Limb (tissue), 2 donors: ENCODE measurements at regions not wholly inside any gene's neighbourhood (a gene's known extent, or its start where the extent isn't known, plus 50 kb on each side); places are given as distances from the start of the nearest gene placed in this dataset.

ENCODE experiments used
- DNase-seq, 2 donors: peaks; one replicate each; pipeline ENCODE4 v3.0.0-alpha.2; 2016; ENCODE audit errors: extremely low spot score in 2 of 2

GRCh38 chr4:57614257-57614932 lies 504.2 kb upstream of the IGFBP7 start:
- DNase-seq: no peak

DNA sequence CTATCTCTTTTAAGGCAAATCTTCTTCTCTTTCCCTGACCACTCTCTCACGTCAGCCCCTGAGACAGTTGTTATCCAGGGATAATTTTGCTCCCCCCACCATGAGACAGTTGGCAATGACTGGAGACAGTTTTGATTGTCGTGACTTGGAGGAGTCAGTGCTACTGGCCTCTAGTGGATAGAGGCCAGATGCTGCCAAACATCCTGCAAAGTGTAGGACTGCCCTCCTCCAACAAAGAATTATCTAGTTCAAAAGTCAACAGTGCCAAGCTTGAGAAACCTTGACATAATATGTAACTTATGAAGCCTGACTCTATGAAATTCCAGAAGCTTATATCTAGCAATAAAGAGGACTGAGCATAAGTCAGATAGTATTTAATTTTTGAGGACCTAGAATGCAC lies 502.1 kb upstream of the IGFBP7 start:
- DNase-seq: no peak

- no peak for DNase-seq
Observed at GRCh38 chr4:57607566-57608180, 497.5 kb upstream of the IGFBP7 start.

- no peak for DNase-seq
Observed at GRCh38 chr4:57605376-57605775, 495.2 kb upstream of the IGFBP7 start.

GRCh38 chr4:57602141-57602540 lies 492.0 kb upstream of the IGFBP7 start:
- DNase-seq: no peak

DNA sequence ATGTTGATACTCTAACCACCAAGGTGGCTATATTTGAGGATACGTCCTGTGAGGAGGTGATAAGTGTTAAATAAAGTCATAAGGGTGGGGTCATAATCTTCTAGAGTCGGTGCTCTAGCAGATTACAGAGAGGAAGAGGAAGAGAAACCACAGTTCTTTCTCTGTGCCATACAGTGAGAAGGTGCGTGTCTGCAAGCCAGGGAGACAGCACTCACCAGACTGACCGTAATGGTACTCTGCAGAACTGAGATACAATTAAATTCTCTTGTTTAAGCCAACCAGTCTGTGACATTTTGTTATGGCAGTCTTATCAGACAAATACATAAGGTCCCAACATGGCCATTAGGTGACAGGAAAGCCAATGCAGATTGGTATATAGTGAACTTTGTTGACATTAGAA lies 480.9 kb upstream of the IGFBP7 start:
- no peak for DNase-seq

- DNase-seq: no peak
Observed at GRCh38 chr4:57588557-57588956, 478.4 kb upstream of the IGFBP7 start.

GRCh38 chr4:57580710-57581599 lies 470.8 kb upstream of the IGFBP7 start:
- no peak for DNase-seq

DNA sequence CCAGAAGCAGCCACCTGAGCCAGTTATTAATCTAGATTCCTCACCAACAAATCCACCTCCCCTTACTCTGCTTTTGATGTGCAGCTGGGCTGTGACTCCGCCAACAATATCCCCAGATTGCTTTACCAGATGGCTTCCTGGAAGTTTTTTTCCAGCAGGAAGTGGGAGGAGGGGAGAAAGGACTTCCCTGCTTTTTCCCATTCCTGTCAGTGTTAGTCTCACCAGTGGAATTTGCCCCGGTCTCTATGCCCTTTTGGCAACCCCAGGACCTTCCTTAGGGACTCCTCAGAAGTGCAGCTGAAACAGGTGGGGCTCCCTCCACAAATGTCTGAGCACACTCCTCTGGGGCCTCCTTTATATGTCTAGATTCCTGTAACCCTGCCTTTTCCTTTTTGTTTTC lies 465.2 kb upstream of the IGFBP7 start:
- peak; percentile 64 to 69 for DNase-seq

DNA sequence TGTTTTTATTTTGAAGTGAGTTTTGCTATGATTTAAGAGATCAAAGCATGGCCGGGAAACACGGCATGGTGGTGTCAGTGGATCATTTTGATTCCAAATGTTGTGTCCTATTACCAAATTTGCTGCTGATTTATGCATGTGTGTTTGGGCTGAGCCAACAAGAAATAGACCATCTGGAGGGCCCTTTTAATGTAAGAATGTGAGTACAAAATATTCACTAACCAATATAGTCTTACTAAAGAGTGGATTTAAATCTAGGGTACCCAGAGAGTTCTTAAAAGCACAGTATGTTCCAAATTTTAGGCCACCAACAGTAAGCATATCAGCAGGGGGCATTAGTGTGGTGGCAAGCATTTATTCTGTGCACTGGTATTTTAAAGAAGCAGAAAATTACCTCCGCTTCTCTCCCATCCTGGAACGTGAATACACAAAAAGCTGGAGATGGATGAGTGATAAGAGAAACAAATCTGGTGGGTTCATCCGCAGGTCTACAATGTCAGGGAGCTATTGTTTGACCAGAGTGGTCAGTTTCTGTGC lies 444.4 kb upstream of the IGFBP7 start:
- DNase-seq: no peak

GRCh38 chr4:57553728-57554127 lies 443.5 kb upstream of the IGFBP7 start:
- peak in 1 of 2 donors; percentile 29 for DNase-seq

GRCh38 chr4:57550198-57550597 lies 440.0 kb upstream of the IGFBP7 start:
- peak in 1 of 2 donors; percentile 13 for DNase-seq

DNA sequence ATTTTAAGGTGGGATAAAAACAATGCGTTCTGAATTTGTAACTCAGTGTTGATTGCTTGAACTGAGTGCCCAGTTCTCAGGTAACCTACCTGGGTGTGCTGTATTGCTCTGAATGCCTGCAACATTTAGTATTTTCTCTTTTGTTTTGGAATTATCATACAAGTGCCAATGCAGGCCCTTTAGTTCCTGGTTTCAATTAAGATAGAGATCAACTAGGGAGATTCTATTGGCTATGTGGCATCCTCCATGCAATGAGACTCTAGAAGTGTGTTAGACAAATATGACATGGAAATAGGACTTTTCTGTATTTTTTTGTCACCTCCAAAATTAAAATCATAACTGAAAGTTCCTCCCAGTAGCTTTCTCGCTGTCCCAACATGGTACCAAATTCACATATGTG lies 438.7 kb upstream of the IGFBP7 start:
- DNase-seq: no peak

DNA sequence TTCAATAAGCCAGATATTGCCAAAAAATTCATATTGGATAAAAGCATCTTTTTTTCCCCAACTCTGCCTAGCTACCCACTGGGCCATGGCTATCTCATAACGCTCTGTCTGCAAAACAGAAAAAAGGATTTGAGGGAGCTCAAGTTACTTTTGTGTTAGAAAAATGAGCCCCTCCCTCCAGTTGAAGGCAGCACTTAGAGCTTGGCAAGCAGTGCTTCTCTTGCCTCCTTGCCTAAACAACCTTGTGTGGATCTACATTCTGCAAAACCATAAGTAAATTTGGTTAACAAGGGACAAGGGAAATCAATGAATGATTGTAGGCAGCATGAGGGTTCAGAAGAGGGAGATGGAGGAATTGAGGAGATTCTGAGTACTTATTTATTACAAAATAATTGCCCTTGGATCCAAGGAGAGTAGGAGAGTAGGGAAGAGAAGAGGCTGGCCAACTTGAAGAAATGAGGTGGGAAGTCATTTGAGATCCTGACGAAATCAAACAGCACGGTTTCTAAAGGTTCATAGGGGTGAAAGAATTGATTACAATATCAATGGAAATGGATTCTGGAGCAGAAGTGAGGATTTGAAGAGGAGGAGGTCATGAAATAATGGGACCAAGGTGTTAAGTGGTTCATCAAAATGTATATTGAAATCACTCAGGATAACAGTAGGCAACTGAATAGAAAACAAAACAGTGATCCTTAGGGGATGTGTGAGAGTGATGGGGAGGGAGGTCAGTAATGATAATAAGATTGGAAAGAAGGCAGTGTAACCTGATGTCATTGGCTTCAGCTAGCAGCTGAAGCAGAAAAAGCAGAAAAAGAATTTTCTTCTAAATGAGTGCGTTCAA lies 434.8 kb upstream of the IGFBP7 start:
- DNase-seq: no peak

DNA sequence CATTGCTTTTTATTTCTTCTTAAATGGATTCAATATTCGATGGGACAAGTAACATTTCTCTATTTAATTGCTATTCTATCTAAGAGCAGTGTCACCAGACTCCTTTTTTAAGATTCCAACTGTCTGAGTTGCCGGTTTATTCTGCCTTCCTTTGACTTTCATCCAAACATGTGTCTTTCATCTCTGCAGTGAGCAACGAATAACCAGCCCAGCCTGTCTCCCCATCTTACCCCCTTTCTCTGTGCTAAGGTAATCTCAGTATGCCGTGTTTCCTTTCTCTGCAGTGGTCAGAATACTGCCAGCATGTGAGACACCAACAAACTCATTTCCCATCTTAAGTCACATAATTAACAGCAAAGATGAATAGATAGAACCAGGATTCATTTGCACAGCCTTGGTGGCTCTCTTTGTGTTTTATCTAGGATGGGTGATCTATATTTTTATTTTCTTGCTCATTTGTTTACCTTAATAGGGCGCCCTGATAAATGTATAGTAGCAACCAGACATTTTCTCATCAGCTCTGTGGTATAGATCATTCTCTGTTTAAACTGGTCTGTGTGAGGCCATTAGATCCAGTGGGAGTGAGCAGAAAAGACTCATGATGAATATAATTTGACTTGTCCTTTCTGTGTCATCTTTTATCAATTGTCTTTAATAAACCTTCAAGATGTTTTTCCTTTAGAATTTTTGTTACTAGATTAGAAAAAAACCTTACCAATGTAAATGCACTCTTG lies 394.8 kb upstream of the IGFBP7 start:
- DNase-seq: peak in 1 of 2 donors; percentile 25

GRCh38 chr4:57504139-57504538 lies 394.0 kb upstream of the IGFBP7 start:
- no peak for DNase-seq

GRCh38 chr4:57501720-57502119 lies 391.5 kb upstream of the IGFBP7 start:
- peak; percentile 57 to 77 for DNase-seq

GRCh38 chr4:57499786-57500185 lies 389.6 kb upstream of the IGFBP7 start:
- DNase-seq: no peak

- DNase-seq: no peak
Observed at GRCh38 chr4:57498251-57498650, 388.1 kb upstream of the IGFBP7 start.

DNA sequence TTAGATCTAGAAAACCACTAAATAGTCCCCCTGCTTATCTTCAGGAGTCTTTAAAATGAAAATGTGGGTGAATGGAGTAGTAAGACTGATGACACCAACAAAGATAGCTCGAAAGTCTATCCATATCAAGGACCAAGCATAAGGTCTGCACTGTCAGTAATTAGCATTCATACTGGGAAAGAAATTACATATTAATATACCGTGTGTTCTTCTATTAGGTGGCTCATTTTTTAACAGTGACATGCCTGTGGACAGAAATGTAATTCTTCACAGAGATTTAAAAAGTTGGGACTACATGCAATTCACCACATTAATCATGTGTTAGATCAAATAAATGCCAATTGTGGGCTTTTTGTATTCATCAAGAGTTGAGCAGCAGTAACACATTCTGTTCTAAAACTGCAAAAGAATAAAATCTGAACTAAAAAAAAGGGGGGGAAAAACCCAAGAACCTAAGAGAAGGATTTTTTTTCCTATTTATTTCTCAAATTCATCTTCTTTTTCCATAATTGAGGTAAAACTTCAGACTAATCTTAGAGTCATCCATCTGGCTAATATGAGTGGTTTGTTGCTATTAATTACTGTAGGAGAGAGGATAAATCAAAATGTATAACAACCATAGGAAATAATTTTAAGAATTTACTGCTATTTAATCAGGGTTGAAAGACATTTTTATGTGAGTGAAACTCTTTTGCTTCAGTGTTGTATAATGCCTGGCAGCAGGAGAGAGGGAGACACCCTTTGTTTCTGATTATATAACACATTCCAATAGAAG lies 386.7 kb upstream of the IGFBP7 start:
- DNase-seq: no peak
